Thoracic aorta (tissue), 2 donors: ENCODE measurements at regions not wholly inside any gene's neighbourhood (a gene's known extent, or its start where the extent isn't known, plus 50 kb on each side); places are given as distances from the start of the nearest gene placed in this dataset.

ENCODE experiments used
- ATAC-seq: fragments of 150-250 bp; one replicate; pipeline ENCODE4 v1.8.0; 2017; ENCODE audit warnings: low read depth; ENCODE audit not compliant: insufficient number of reproducible peaks, low FRiP score
- DNase-seq: peaks from one replicate; pipeline ENCODE4 v3.0.0-alpha.2; 2020; ENCODE audit warnings: low spot score
- H3K27ac ChIP-seq, 2 donors: fragments of 200-600 bp; sonication (generic); 1 replicate in 1 of 2; 2 replicates in 1 of 2; pipeline ENCODE4 v1.5.1; 2016; ENCODE audit warnings: mild to moderate bottlenecking in 2 of 2, moderate library complexity in 2 of 2
- H3K27me3 ChIP-seq: fragments of 200-600 bp; sonication (generic); replicated peaks from 2 replicates; pipeline ENCODE4 v1.6.0; 2016; ENCODE audit warnings: mild to moderate bottlenecking; ENCODE audit not compliant: insufficient read depth
- H3K36me3 ChIP-seq: fragments of 200-600 bp; sonication (generic); one replicate; pipeline ENCODE4 v1.5.1; 2016
- H3K4me1 ChIP-seq, 2 donors: fragments of 200-600 bp; sonication (generic); 1 replicate in 1 of 2; 2 replicates in 1 of 2; pipeline versions ENCODE4 v1.5.1 to v1.6.0; 2016; ENCODE audit warnings: low read depth in 2 of 2, mild to moderate bottlenecking in 1 of 2; ENCODE audit not compliant: control insufficient read depth in 1 of 2
- H3K4me3 ChIP-seq: fragments of 200-600 bp; sonication (generic); 2 replicates; pipeline ENCODE4 v1.5.1; 2016; ENCODE audit warnings: mild to moderate bottlenecking
- H3K9me3 ChIP-seq: fragments of 200-600 bp; sonication (generic); 2 replicates; pipeline ENCODE4 v1.5.1; 2016
- CTCF ChIP-seq: fragments of 200-600 bp; sonication (generic); IDR thresholded peaks from one replicate; pipeline ENCODE4 v1.5.1; 2019; ENCODE audit warnings: antibody characterized with exemption

GRCh38 chr10:128209862-128210214 is 83.6 kb upstream of the MKI67 start:
- peak overlapping the region; percentile 75 for H3K4me3 ChIP-seq
- no peak overlapping the region for H3K27ac ChIP-seq
- H3K9me3 ChIP-seq, result no peaks in the 10 kb centered on the region
- no peaks in the 10 kb centered on the region for H3K36me3 ChIP-seq
- no peak for ATAC-seq
- H3K27me3 ChIP-seq, result no peaks in the 10 kb centered on the region
- peaks cover 0 to 4% of the 10 kb centered on the region in 2 donors for H3K4me1 ChIP-seq
- no peak for TF ChIP-seq CTCF
- no peak for DNase-seq

GRCh38 chr10:128210215-128211063 is 84.2 kb upstream of the MKI67 start:
- no peaks in the 10 kb centered on the region for H3K27me3 ChIP-seq
- H3K4me1 ChIP-seq, result peaks cover 0 to 4% of the 10 kb centered on the region in 2 donors
- peak overlapping the region in 1 of 2 donors; percentile 30 for H3K27ac ChIP-seq
- peak overlapping the region; percentile 75 for H3K4me3 ChIP-seq
- no peaks in the 10 kb centered on the region for H3K9me3 ChIP-seq
- H3K36me3 ChIP-seq, result no peaks in the 10 kb centered on the region
- ATAC-seq (no peak), DNase-seq (no peak)
- TF ChIP-seq CTCF, result peak; percentile 73

- peak overlapping the region; percentile 75 for H3K4me3 ChIP-seq
These were observed 84.9 kb upstream of the MKI67 start for GRCh38 chr10:128211064-128211504.

GRCh38 chr10:128211953-128212727 is 85.9 kb upstream of the MKI67 start:
- Histone ChIP-seq H3K4me3 (peak overlapping the region; percentile 59), H3K36me3 (no peaks in the 10 kb centered on the region), H3K27ac (no peak overlapping the region), H3K9me3 (no peaks in the 10 kb centered on the region), H3K4me1 (peaks cover 0 to 4% of the 10 kb centered on the region in 2 donors), H3K27me3 (no peaks in the 10 kb centered on the region)
- DNase-seq (no peak), ATAC-seq (peak; percentile 62)
- TF ChIP-seq CTCF, result peak; percentile 76

More at GRCh38 chr10:128211064-128211504, 84.9 kb upstream of the MKI67 start:
- Histone ChIP-seq H3K36me3 (no peaks in the 10 kb centered on the region), H3K27ac (no peak overlapping the region), H3K9me3 (no peaks in the 10 kb centered on the region), H3K27me3 (no peaks in the 10 kb centered on the region), H3K4me1 (peaks cover 0 to 4% of the 10 kb centered on the region in 2 donors)
- no peak for DNase-seq
- TF ChIP-seq CTCF, result no peak
- ATAC-seq, result no peak

GRCh38 chr10:128213156-128213555 is 86.9 kb upstream of the MKI67 start:
- H3K36me3 ChIP-seq, result no peaks in the 10 kb centered on the region
- H3K27me3 ChIP-seq, result no peaks in the 10 kb centered on the region
- TF ChIP-seq CTCF, result no peak
- no peak overlapping the region for H3K4me3 ChIP-seq
- H3K9me3 ChIP-seq, result no peaks in the 10 kb centered on the region
- DNase-seq (no peak), ATAC-seq (no peak)
- H3K4me1 ChIP-seq, result peaks cover 0 to 4% of the 10 kb centered on the region in 2 donors
- H3K27ac ChIP-seq, result no peak overlapping the region
